K562 (cell line): ENCODE measurements at regions not wholly inside any gene's neighbourhood (a gene's known extent, or its start where the extent isn't known, plus 50 kb on each side); places are given as distances from the start of the nearest gene placed in this dataset.

ENCODE experiments used
- CC2D1A ChIP-seq: fragments of 450-650 bp; IDR thresholded peaks from 2 replicates; pipeline ENCODE4 v1.6.1; 2017; ENCODE audit warnings: mild to moderate bottlenecking
- CEBPB ChIP-seq: fragments of 450-650 bp; IDR thresholded peaks from 2 replicates; pipeline ENCODE4 v1.6.1; 2016; ENCODE audit warnings: missing genetic modification characterization, missing compliant biosample characterization
- E4F1 ChIP-seq: fragments of 250-450 bp; sonication (Bioruptor Pico); IDR thresholded peaks from 2 replicates; pipeline ENCODE4 v1.5.0; 2021; ENCODE audit warnings: mild to moderate bottlenecking, borderline replicate concordance
- ELF2 ChIP-seq: fragments of 250-450 bp; sonication (Bioruptor Pico); IDR thresholded peaks from 2 replicates; pipeline ENCODE4 v1.5.0; 2021; ENCODE audit warnings: mild to moderate bottlenecking
- FOXA1 ChIP-seq: fragments of 450-650 bp; IDR thresholded peaks from 2 replicates; pipeline ENCODE4 v1.6.1; 2016; ENCODE audit warnings: mild to moderate bottlenecking, borderline replicate concordance
- FOXM1 ChIP-seq, 2 experiments: fragments of 450-650 bp in 1 of 2; sonication (generic) in 1 of 2; formaldehyde crosslinking in 1 of 2; IDR thresholded peaks; 2 replicates each; pipeline versions ENCODE4 v1.6.1 to v1.9.0; 2017 to 2022; ENCODE audit warnings: low read depth in 2 of 2, mild to moderate bottlenecking in 2 of 2, missing genetic modification reagents in 1 of 2, moderate library complexity in 1 of 2
- HMBOX1 ChIP-seq: sonication (generic); IDR thresholded peaks from 2 replicates; pipeline ENCODE4 v1.6.1; 2016
- NFE2 ChIP-seq: IDR thresholded peaks from 2 replicates; pipeline ENCODE4 v1.6.1; 2014; ENCODE audit warnings: antibody characterized with exemption, low read depth
- NR0B1 ChIP-seq: fragments of 450-650 bp; IDR thresholded peaks from one replicate; pipeline ENCODE4 v1.6.1; 2018; ENCODE audit warnings: mild to moderate bottlenecking, moderate library complexity; ENCODE audit not compliant: partially characterized antibody
- SFPQ ChIP-seq: fragments of 200-400 bp; formaldehyde crosslinking; IDR thresholded peaks from 2 replicates; pipeline ENCODE4 v1.6.1; 2017; ENCODE audit warnings: mild to moderate bottlenecking, low read depth, low read length, moderate library complexity
- SP1 ChIP-seq: sonication (generic); formaldehyde crosslinking; IDR thresholded peaks from 2 replicates; pipeline ENCODE4 v1.8.1; 2022; ENCODE audit warnings: mild to moderate bottlenecking, missing genetic modification reagents
- SP2 ChIP-seq: IDR thresholded peaks from 2 replicates; pipeline ENCODE4 v1.6.1; 2011; ENCODE audit warnings: mild to moderate bottlenecking, low read depth, low read length, moderate library complexity; ENCODE audit not compliant: poor library complexity, severe bottlenecking; ENCODE audit errors: extremely low read depth
- TEAD4 ChIP-seq, 2 experiments: sonication (generic) in 1 of 2; formaldehyde crosslinking in 1 of 2; IDR thresholded peaks; 2 replicates each; pipeline versions ENCODE4 v1.6.1 to v1.8.0; 2012 to 2022; ENCODE audit warnings: borderline replicate concordance in 1 of 2, inconsistent platforms in 1 of 2, low read length in 1 of 2, mild to moderate bottlenecking in 1 of 2, missing genetic modification reagents in 1 of 2
- YBX1 ChIP-seq: fragments of 450-650 bp; IDR thresholded peaks from 2 replicates; pipeline ENCODE4 v1.7.1; 2016; ENCODE audit warnings: mild to moderate bottlenecking
- ZBTB33 ChIP-seq: sonication (generic); formaldehyde crosslinking; IDR thresholded peaks from 2 replicates; pipeline ENCODE4 v1.8.1; 2023; ENCODE audit warnings: mild to moderate bottlenecking, missing genetic modification reagents
- ZNF740 ChIP-seq, 3 experiments: fragments of 200-800 bp in 1 of 3; sonication (Bioruptor generic) in 1 of 3; sonication (generic) in 1 of 3; formaldehyde crosslinking in 1 of 3; IDR thresholded peaks; 2 replicates each; pipeline versions ENCODE4 v1.6.1 to v1.8.0; 2016 to 2022; ENCODE audit warnings: mild to moderate bottlenecking in 2 of 3, missing compliant biosample characterization in 2 of 3, missing genetic modification characterization in 2 of 3, missing genetic modification reagents in 1 of 3

GRCh38 chr10:133009218-133009950, 67.0 kb upstream of the CFAP46 start (continued):
- TF ChIP-seq SFPQ (no peak), ZBTB33 (CRISPR knock-in tag) (no peak), SP1 (CRISPR knock-in tag) (no peak), FOXM1 (IDR thresholded peaks at IDR 0.05; ENCODE audit: low read depth) (no peak), FOXM1 (CRISPR knock-in tag; IDR thresholded peaks at IDR 0.05; ENCODE audit: low read depth) (no peak), YBX1 (no peak), CC2D1A (no peak), ZNF740 (CRISPR knock-in tag; IDR thresholded peaks at IDR 0.05) (no peak), ZNF740 (tag; IDR thresholded peaks at IDR 0.05) (no peak), ELF2 (CRISPR knock-in tag) (no peak), NR0B1 (no peak), TEAD4 (IDR thresholded peaks at IDR 0.05; ENCODE audit: low read length) (no peak), TEAD4 (CRISPR knock-in tag; IDR thresholded peaks at IDR 0.05; ENCODE audit: borderline replicate concordance) (no peak), HMBOX1 (no peak), SP2 (no peak), FOXA1 (no peak), E4F1 (CRISPR knock-in tag) (no peak), CEBPB (no peak), NFE2 (no peak)
